ENCODE measurements at regions not wholly inside any gene's neighbourhood (a gene's known extent, or its start where the extent isn't known, plus 50 kb on each side); places are given as distances from the start of the nearest gene placed in this dataset.

DNA sequence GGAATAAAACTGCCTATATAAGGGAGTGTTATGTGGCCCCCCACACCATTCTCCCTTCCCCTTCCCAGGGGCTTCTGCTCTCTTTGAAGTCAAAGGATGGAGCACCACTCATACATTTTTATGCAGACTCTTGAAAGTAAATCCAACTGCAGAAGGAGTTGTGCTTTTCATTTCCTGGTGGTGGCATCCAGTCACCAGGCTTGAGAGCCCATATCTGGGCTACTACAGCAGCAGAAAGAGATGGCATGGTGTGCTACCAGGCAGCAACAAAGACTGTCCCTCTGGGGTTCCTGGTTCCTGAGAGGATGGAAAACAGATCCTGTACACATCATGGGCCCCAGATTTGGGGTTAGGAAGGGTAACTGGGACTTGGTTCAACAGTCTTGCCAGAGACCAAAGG, 226.4 kb downstream of the CLIC5 start:
- no peak overlapping the region for H3K4me3 ChIP-seq (replicated peaks in 1 of 3; ENCODE audit: insufficient read depth in 1 of 3, low read depth in 1 of 3, low read length in 3 of 3)
- BruUV-seq (replicated peaks), result no TSS peak
- no peaks in the 10 kb centered on the region for H4K20me1 ChIP-seq (replicated peaks; ENCODE audit: control insufficient read depth, extremely low read depth, insufficient read depth, low read length)
- no peaks in the 10 kb centered on the region for H3K9me1 ChIP-seq (replicated peaks; ENCODE audit: control insufficient read depth, extremely low read depth, insufficient read depth, low read length)
- DNase-seq (ENCODE audit: low read depth, low spot score) (no peak), FAIRE-seq (no peak)
- no peak overlapping the region for H3K9ac ChIP-seq (replicated peaks; ENCODE audit: extremely low read depth, insufficient read depth, low read length)
- H3K79me2 ChIP-seq (ENCODE audit: control insufficient read depth, insufficient read depth, low read length), result no peaks in the 10 kb centered on the region
- intact Hi-C loops (cut with micrococcal nuclease), result no loop called here
- ChIA-PET POLR2A (no interaction called here), CTCF (no interaction called here)
- no peaks in the 10 kb centered on the region for H3K27me3 ChIP-seq (ENCODE audit: control insufficient read depth in 2 of 2, insufficient read depth in 2 of 2, low read length in 2 of 2)
- H3K4me1 ChIP-seq (ENCODE audit: control insufficient read depth, extremely low read depth, insufficient read depth, low read length), result no peaks in the 10 kb centered on the region
- H3K36me3 ChIP-seq (ENCODE audit: control insufficient read depth in 2 of 2, extremely low read depth in 1 of 2, insufficient read depth in 2 of 2, low read length in 2 of 2), result no peaks in the 10 kb centered on the region
- H3K27ac ChIP-seq (ENCODE audit: insufficient read depth, low read depth, low read length), result no peak overlapping the region
- dilution Hi-C loops (cut with MboI; ENCODE audit: extremely low pct_ligation_motif_present, low sequenced_read_pairs), result no loop called here
- TF ChIP-seq MYC (IDR thresholded peaks at IDR 0.05; ENCODE audit: low read depth, low read length) (no peak), FOS (IDR thresholded peaks at IDR 0.05; ENCODE audit: borderline replicate concordance, insufficient read depth, low read length) (no peak), GATA2 (IDR thresholded peaks at IDR 0.05; ENCODE audit: insufficient read depth, insufficient read length, low read depth, low read length) (no peak), JUN (IDR thresholded peaks at IDR 0.05; ENCODE audit: borderline replicate concordance, insufficient read depth, insufficient read length, low read depth) (no peak), EZH2 (IDR thresholded peaks at IDR 0.05; ENCODE audit: borderline replicate concordance, low read depth, low read length, severe bottlenecking) (no peak), POLR2A (IDR thresholded peaks at IDR 0.05; ENCODE audit: low read depth, low read length) (no peak), POLR2AphosphoS5 (IDR thresholded peaks at IDR 0.05; ENCODE audit: insufficient read depth, low read depth, low read length) (no peak)
- TF ChIP-seq, protein P1, sequence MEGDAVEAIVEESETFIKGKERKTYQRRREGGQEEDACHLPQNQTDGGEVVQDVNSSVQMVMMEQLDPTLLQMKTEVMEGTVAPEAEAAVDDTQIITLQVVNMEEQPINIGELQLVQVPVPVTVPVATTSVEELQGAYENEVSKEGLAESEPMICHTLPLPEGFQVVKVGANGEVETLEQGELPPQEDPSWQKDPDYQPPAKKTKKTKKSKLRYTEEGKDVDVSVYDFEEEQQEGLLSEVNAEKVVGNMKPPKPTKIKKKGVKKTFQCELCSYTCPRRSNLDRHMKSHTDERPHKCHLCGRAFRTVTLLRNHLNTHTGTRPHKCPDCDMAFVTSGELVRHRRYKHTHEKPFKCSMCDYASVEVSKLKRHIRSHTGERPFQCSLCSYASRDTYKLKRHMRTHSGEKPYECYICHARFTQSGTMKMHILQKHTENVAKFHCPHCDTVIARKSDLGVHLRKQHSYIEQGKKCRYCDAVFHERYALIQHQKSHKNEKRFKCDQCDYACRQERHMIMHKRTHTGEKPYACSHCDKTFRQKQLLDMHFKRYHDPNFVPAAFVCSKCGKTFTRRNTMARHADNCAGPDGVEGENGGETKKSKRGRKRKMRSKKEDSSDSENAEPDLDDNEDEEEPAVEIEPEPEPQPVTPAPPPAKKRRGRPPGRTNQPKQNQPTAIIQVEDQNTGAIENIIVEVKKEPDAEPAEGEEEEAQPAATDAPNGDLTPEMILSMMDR (IDR thresholded peaks at IDR 0.05; ENCODE audit: extremely low read depth in 1 of 2, insufficient read depth in 1 of 2, low read depth in 1 of 2, low read length in 2 of 2), result no peak
- TF ChIP-seq, protein P2, sequence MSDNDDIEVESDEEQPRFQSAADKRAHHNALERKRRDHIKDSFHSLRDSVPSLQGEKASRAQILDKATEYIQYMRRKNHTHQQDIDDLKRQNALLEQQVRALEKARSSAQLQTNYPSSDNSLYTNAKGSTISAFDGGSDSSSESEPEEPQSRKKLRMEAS (IDR thresholded peaks at IDR 0.05; ENCODE audit: insufficient read depth, insufficient read length), result no peak
- no peak overlapping the region for H2AFZ ChIP-seq (ENCODE audit: low read depth, low read length)
- no peak overlapping the region for H3K4me2 ChIP-seq (ENCODE audit: insufficient read depth, low read length)
- no peaks in the 10 kb centered on the region for H3K9me3 ChIP-seq (replicated peaks; ENCODE audit: control insufficient read depth, insufficient read depth, low read length)

Data from endothelial cell of umbilical vein (primary cell).